DMS153 treated with DMSO at 0.1 percent for 48 hours (cell line): ENCODE measurements at regions not wholly inside any gene's neighbourhood (a gene's known extent, or its start where the extent isn't known, plus 50 kb on each side); places are given as distances from the start of the nearest gene placed in this dataset.

Experiments used
- DNase-seq: peaks from one replicate; lab custom pipeline; 2025; ENCODE audit not compliant: unreplicated experiment; lab: John Stamatoyannopoulos, UW

DNA sequence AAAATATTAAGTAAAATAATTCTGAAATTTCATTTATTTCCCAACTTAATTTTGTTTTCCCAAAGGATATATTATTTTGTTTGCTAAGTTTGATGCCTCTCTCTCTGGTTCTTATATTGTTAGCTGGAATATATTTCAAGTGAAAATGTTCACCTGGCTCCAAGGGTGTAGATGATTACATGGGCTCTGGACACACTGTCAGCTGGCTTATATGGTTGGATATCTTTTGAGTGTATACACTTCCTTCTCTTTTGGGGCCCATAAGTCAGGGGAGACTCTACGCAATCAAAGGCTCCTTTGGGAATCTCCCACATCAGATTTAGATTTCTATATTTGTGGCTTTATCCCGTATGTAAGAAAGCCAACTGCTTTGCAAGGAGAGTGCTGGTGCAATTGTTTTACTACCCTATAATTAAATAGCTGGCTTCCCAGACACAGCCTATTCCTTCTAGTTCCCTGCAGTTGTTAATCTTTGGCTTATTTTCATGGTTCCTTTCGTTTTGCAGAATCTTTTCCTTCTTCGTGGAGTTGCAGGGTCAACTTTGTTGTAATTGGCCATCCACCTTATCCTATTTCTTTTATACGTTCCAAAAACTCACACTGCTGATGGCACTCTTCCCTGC lies 225.7 kb downstream of the DPH6 start:
- DNase-seq = no peak

GRCh38 chr15:35319354-35319753 lies 226.6 kb downstream of the DPH6 start:
- no peak for DNase-seq

DNA sequence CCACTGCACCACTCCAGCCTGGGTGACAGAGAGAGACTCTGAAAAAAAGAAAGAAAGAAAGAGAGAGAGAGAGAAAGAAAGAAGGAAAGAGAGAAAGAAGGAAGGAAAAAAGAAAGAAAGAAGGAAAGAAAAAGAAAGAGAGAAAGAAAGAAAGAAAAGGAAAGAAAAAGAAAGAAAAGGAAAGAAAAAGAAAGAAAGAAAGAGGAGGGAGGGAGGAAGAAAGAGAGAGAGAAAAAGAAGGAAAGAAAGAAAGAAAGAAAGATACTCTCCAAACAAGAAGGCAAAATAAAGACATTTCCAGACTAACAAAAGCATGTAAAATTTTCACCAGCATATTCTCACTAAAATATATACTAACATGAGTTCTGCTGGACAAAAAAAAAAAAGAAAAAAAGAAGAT lies 228.7 kb downstream of the DPH6 start:
- DNase-seq = no peak

- DNase-seq = no peak
Measured at GRCh38 chr15:35312344-35312743, 227.2 kb upstream of the NANOGP8 start.

DNA sequence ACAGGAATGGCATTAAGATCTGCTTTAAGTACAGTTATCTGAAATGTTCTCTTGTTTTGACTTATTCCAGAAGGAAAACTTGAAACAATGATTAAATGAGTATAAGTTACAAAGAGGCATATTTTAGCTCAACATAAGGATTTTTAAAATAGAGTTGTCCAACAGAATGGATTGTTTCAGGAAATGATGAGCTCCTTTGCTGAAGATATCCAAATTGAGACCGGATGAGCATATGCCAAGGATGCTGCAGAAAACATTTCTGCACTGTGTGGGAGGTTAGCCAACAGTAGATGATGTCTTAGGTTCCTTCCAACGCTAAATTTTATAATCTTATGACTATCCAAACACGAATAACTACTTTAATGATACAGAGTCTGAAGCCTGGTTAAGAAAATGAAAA lies 226.5 kb upstream of the NANOGP8 start:
- no peak for DNase-seq

DNA sequence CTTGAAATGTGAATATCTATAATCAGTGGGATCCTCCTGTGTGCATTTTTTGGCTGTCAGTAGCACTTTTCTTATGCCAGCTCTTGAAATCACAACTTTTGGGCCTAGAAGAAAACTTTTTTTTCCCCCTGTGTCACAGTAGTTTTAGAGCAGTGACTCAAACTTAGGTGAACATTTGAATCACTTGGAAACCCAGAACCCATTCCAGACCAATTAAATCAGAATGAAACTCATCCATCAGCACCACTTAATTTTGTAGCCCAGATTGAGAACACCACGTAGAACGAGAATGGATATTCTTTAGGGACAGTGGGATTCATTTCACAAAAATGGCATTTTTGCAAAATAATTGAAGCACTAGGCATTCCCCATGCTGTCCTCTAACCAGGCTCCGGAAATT lies 224.8 kb upstream of the NANOGP8 start:
- DNase-seq = no peak

- DNase-seq = no peak
Measured at GRCh38 chr15:35308802-35309201, 223.7 kb upstream of the NANOGP8 start.

DNA sequence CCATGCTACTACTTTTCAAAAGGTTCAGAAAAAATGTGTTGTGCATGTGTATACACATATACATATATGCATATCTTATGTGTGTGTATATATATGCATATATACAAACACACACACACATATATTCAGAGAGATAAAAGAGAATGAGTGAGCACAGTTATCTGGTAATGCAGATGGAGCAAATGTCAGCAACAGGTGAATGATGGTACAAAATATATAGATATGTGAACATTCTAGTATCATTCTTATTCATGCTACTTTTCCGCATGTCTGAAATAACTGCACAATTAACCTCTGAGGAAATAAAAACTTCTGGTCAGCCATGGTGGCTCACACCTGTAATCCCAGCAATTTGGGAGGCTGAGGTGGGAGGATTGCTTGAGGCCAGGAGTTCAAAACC lies 222.6 kb upstream of the NANOGP8 start:
- DNase-seq = no peak

- no peak for DNase-seq
Measured at GRCh38 chr15:35307026-35307425, 221.9 kb upstream of the NANOGP8 start.

GRCh38 chr15:35306361-35306981 lies 221.4 kb upstream of the NANOGP8 start:
- DNase-seq = no peak

- no peak for DNase-seq
Measured at GRCh38 chr15:35305946-35306345, 220.9 kb upstream of the NANOGP8 start.

DNA sequence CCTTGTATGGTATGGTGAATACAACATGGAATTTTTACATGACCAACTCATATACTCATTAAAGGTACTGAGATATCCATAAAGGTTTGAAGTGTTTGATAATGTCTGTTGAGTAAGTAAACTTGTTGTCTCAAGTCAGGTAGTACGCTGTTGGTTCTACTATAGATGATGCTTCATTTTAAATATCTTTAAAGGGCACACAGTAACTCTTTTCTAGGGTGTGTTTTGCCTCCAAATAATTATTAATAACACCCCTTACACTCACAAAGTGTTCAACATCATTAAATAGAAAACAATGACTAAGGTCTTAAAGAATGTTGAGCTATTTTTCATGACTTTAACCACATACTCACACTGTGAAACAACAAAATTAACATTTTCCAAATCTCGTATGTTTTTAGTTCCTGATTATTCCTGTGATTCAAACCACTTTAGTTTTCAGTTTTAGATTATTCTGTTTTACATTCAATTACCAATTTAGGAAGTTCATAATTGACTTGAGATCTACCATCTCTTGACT lies 220.0 kb upstream of the NANOGP8 start:
- DNase-seq = no peak

- DNase-seq = no peak
Measured at GRCh38 chr15:35304389-35304788, 219.3 kb upstream of the NANOGP8 start.

DNA sequence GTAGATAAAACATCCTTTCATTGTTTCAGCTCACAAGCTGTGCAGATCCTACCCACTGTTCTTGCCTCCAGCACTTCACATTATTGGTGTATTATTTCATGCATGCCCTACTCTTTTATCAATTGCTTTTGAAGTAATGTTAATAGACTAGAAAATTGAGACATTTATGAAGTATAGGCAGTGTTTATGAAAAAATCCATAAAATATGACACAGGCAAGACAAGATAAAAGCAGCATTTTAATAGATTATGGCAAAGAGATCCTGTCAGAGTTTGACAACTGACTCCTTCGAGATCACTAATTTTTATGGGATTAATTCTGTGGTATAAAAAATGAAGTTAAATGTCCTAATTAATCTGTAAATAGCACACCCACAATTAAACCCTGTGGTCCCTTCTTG lies 217.2 kb upstream of the NANOGP8 start:
- DNase-seq = no peak

DNA sequence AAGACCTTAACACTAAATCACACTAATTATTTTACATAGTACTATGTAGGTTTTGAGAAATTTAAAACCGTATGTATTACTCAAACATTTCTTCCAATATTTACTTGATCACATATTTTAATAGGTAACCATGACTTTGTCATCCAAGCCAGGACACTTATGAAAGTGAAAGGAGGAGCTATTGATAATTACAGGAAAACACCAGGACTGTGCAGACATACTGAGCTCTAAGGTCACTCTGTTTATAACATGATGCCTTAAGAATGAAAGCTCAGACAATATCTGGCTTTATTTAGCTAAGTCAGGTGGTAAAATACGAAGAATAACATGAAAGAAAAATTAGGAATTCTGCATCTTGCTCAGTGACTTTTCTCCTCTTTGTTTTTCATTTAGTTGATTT lies 216.0 kb upstream of the NANOGP8 start:
- no peak for DNase-seq

DNA sequence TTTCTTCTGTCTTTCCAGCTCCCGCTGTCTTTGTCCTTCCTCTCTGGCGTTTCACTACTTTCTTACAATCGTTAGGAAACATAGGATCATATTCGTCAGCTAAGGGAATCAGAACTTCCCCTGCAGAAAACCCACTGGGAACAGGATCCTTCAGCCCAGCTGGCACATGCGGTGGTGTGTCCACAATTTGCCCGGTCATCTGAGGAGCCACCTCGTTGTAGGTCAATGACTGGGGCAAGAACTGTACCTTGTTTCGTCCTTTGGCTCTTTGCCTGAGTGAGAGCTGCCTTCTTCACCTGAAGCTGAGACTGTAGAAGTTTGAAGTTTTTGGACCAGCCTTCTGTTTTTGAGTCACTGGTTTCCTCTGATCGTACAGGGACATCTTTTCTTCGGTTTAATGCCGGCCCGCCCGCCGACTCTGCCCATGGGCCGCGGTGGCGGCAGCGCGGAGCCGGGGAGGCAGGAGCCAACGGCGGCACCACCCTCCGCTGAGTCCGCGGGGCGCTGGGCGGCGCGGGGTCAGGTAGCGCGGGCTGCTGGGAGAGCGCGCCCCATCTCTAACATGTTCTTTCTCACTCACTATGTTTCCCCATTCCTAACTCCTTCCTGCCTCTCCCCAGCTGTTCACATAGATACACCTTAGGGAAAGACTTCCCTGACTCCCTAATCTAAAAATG lies 214.1 kb upstream of the NANOGP8 start:
- DNase-seq = no peak

- DNase-seq = no peak
Measured at GRCh38 chr15:35298509-35298908, 213.4 kb upstream of the NANOGP8 start.

GRCh38 chr15:35293353-35294130 lies 208.4 kb upstream of the NANOGP8 start:
- DNase-seq = no peak

- DNase-seq = no peak
Measured at GRCh38 chr15:35290301-35290721, 205.2 kb upstream of the NANOGP8 start.

GRCh38 chr15:35289024-35289617 lies 204.0 kb upstream of the NANOGP8 start:
- DNase-seq = peak; percentile 16

GRCh38 chr15:35288580-35288979 lies 203.5 kb upstream of the NANOGP8 start:
- no peak for DNase-seq
